HCT116 (cell line): ENCODE measurements at regions not wholly inside any gene's neighbourhood (a gene's known extent, or its start where the extent isn't known, plus 50 kb on each side); places are given as distances from the start of the nearest gene placed in this dataset.

Experiments used
- ATAC-seq: fragments of 200-7000 bp; cut with Tn5 transposase; 2 replicates; pipeline ENCODE4 v1.9.1; 2020; ENCODE audit warnings: mild to moderate bottlenecking, moderate library complexity
- BruUV-seq: library from RNA; stranded (reverse); fragments of 400-500 nt; replicated peaks from 2 replicates; lab custom pipeline; 2021; lab: Mats Ljungman, UMichigan
- CTCF ChIA-PET: fragments of 300-600 bp; sonication (Branson Sonifier 250); formaldehyde crosslinking; loops from one replicate; lab custom pipeline; 2021; ENCODE audit warnings: antibody characterized with exemption; lab: Charles Lee
- POLR2A ChIA-PET: fragments of 300-600, 350-600 bp; sonication (Branson Sonifier 250); formaldehyde crosslinking; loops from one replicate; lab custom pipeline; 2021; ENCODE audit warnings: antibody characterized with exemption; lab: Charles Lee
- RAD21 ChIA-PET, 2 experiments: fragments of 300-600 bp; sonication (Branson Sonifier 250); formaldehyde crosslinking; loops; one replicate each; lab custom pipeline; 2023; ENCODE audit warnings: low total read pairs in 2 of 2; ENCODE audit not compliant: uncharacterized antibody in 2 of 2, unreplicated experiment in 2 of 2, low non-redundant PET in 1 of 2; lab: Charles Lee
- DNase-seq: peaks from one replicate; pipeline ENCODE4 v3.0.0-alpha.2; 2010; ENCODE audit warnings: low read depth, low spot score
- H2AFZ ChIP-seq: fragments of 200-600 bp; shearing (Covaris generic), sonication (generic); 2 replicates; pipeline ENCODE4 v1.6.1; 2017; ENCODE audit warnings: low read depth, mixed run types, mixed read lengths, antibody characterized with exemption, low read length; ENCODE audit not compliant: poor library complexity, severe bottlenecking
- H3K27ac ChIP-seq: 2 replicates; pipeline ENCODE4 v1.5.1; 2012; ENCODE audit warnings: low read depth, low read length
- H3K27me3 ChIP-seq: fragments of 200-600 bp; sonication (generic); 2 replicates; pipeline ENCODE4 v1.6.1; 2016; ENCODE audit warnings: mixed run types, low read length, mixed read lengths; ENCODE audit not compliant: insufficient read depth
- H3K36me3 ChIP-seq, 2 experiments: fragments of 200-500 bp in 1 of 2; fragments of 200-600 bp in 1 of 2; sonication (Bioruptor generic) in 1 of 2; sonication (generic) in 1 of 2; 2 replicates each; pipeline versions ENCODE4 v1.5.1 to v1.6.1; 2014 to 2016; ENCODE audit warnings: low read length in 2 of 2, inconsistent platforms in 1 of 2, mixed read lengths in 1 of 2, mixed run types in 1 of 2; ENCODE audit not compliant: insufficient read depth in 2 of 2, control insufficient read depth in 1 of 2
- H3K4me1 ChIP-seq, 2 experiments: fragments of 200-600 bp in 1 of 2; sonication (generic) in 1 of 2; 2 replicates each; pipeline versions ENCODE4 v1.5.1 to v1.6.1; 2012 to 2017; ENCODE audit warnings: low read length in 2 of 2, inconsistent platforms in 1 of 2, mild to moderate bottlenecking in 1 of 2, mixed read lengths in 1 of 2, mixed run types in 1 of 2, moderate library complexity in 1 of 2; ENCODE audit not compliant: insufficient read depth in 2 of 2, control insufficient read depth in 1 of 2
- H3K4me2 ChIP-seq: fragments of 200-600 bp; sonication (generic); 2 replicates; pipeline ENCODE4 v1.6.1; 2017; ENCODE audit warnings: mixed run types, low read length, mixed read lengths
- H3K4me3 ChIP-seq, 2 experiments: fragments of 200-600 bp in 1 of 2; sonication (generic) in 1 of 2; replicated peaks in 1 of 2; 2 replicates each; pipeline ENCODE4 v1.5.1; 2011 to 2016; ENCODE audit warnings: low read length in 2 of 2, control low read depth in 1 of 2, low read depth in 1 of 2, mild to moderate bottlenecking in 1 of 2, mixed read lengths in 1 of 2, mixed run types in 1 of 2
- H3K79me2 ChIP-seq: fragments of 200-600 bp; sonication (generic); 2 replicates; pipeline ENCODE4 v1.6.1; 2017; ENCODE audit warnings: mild to moderate bottlenecking, mixed run types, low read length, moderate library complexity, mixed read lengths; ENCODE audit not compliant: insufficient read depth
- H3K9ac ChIP-seq: fragments of 200-600 bp; sonication (generic); 2 replicates; pipeline ENCODE4 v1.6.1; 2016; ENCODE audit warnings: low read length, mixed read lengths
- H3K9me2 ChIP-seq: fragments of 200-600 bp; sonication (generic), shearing (Covaris generic); 2 replicates; pipeline ENCODE4 v1.6.1; 2017; ENCODE audit warnings: mixed run types, mild to moderate bottlenecking, moderate library complexity; ENCODE audit not compliant: insufficient read depth
- H3K9me3 ChIP-seq, 2 experiments: fragments of 200-500 bp in 1 of 2; fragments of 200-600 bp in 1 of 2; sonication (Bioruptor generic) in 1 of 2; sonication (generic) in 1 of 2; 2 replicates each; pipeline ENCODE4 v1.6.1; 2014 to 2017; ENCODE audit warnings: low read length in 2 of 2, mixed read lengths in 2 of 2, inconsistent platforms in 1 of 2, low read depth in 1 of 2, mild to moderate bottlenecking in 1 of 2, mixed run types in 1 of 2, moderate library complexity in 1 of 2; ENCODE audit not compliant: control insufficient read depth in 1 of 2, insufficient read depth in 1 of 2
- H4K20me1 ChIP-seq: fragments of 200-600 bp; sonication (generic), shearing (Covaris generic); 2 replicates; pipeline ENCODE4 v1.6.1; 2017; ENCODE audit warnings: mixed run types, mild to moderate bottlenecking, moderate library complexity; ENCODE audit not compliant: insufficient read depth
- ELF1 ChIP-seq: IDR thresholded peaks from 2 replicates; pipeline ENCODE4 v1.6.1; 2012; ENCODE audit warnings: low read depth, borderline replicate concordance
- FOSL1 ChIP-seq: IDR thresholded peaks from 2 replicates; pipeline ENCODE4 v1.6.1; 2012; ENCODE audit warnings: low read depth
- JUND ChIP-seq: IDR thresholded peaks from 2 replicates; pipeline ENCODE4 v1.6.1; 2012
- RAD21 ChIP-seq: IDR thresholded peaks from 2 replicates; pipeline ENCODE4 v1.6.1; 2012; ENCODE audit warnings: low read depth, mild to moderate bottlenecking
- YY1 ChIP-seq: IDR thresholded peaks from 2 replicates; pipeline ENCODE4 v1.6.1; 2011; ENCODE audit warnings: low read length, low read depth, moderate library complexity, mild to moderate bottlenecking; ENCODE audit not compliant: insufficient replicate concordance; ENCODE audit errors: extremely low read depth
- ZFX ChIP-seq: fragments of 450-650 bp; IDR thresholded peaks from 2 replicates; pipeline ENCODE4 v1.6.1; 2017
- ZNF274 ChIP-seq: fragments of 200-500 bp; sonication (Bioruptor generic); IDR thresholded peaks from 2 replicates; pipeline ENCODE4 v1.6.1; 2014; ENCODE audit warnings: mild to moderate bottlenecking, low read depth, low read length, inconsistent platforms
- intact Hi-C: fragments of 100-400 bp; cut with micrococcal nuclease; formaldehyde crosslinking; loops from 2 replicates; pipeline ENCODE4 v1.10.0; 2022
- TF ChIP-seq, protein P1 (sequence below): IDR thresholded peaks from 2 replicates; pipeline ENCODE4 v1.6.1; 2012
- TF ChIP-seq, protein P2 (sequence below), 3 experiments: fragments of 200-600 bp in 1 of 3; sonication (generic) in 1 of 3; IDR thresholded peaks in 2 of 3; conservative IDR thresholded peaks in 1 of 3; 2 replicates each; pipeline ENCODE4 v1.5.1; 2012 to 2017; ENCODE audit warnings: low read depth in 2 of 3, low read length in 2 of 3, antibody characterized with exemption in 1 of 3, borderline replicate concordance in 1 of 3, control low read depth in 1 of 3, mild to moderate bottlenecking in 1 of 3, mixed read lengths in 1 of 3, mixed run types in 1 of 3, moderate library complexity in 1 of 3; ENCODE audit not compliant: insufficient read depth in 1 of 3
- TF ChIP-seq, protein P3 (sequence below): IDR thresholded peaks from 2 replicates; pipeline ENCODE4 v1.6.1; 2011; ENCODE audit warnings: mild to moderate bottlenecking, low read length, moderate library complexity; ENCODE audit not compliant: insufficient replicate concordance; ENCODE audit errors: extremely low read depth
- TF ChIP-seq, protein P4 (sequence below): IDR thresholded peaks from 2 replicates; pipeline ENCODE4 v1.6.1; 2012

DNA sequence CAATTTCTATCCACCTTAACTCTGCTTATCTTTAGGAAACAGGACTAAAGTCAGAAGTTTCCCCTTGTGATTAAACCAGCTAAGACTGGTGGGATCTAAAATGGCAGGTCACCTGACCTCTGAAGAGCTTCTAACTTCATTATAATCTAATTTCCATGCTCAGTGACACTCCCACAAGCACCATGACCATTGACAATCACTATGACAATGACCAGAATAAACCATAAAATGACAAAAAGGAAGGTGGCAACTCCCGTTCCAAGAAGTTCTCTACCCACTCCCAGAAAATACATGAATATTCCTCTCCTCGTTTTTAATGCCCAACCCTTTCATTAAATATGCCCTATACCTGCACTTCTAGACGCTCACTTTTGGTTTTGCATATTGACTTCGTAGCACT, 471.2 kb upstream of the CCDC54 start:
- Histone ChIP-seq H3K9me2 (no peaks in the 10 kb centered on the region), H3K27ac (no peak overlapping the region), H3K79me2 (no peaks in the 10 kb centered on the region), H4K20me1 (no peaks in the 10 kb centered on the region), H3K4me3 (no peak overlapping the region), H3K27me3 (no peaks in the 10 kb centered on the region), H3K4me1 (no peaks in the 10 kb centered on the region), H2AFZ (no peak overlapping the region), H3K9me3 (no peaks in the 10 kb centered on the region; a peak in 1 of 4 replicates), H3K4me2 (no peak overlapping the region), H3K9ac (no peak overlapping the region), H3K36me3 (no peaks in the 10 kb centered on the region)
- TF ChIP-seq, protein P1, sequence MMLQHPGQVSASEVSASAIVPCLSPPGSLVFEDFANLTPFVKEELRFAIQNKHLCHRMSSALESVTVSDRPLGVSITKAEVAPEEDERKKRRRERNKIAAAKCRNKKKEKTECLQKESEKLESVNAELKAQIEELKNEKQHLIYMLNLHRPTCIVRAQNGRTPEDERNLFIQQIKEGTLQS: no peak
- TF ChIP-seq RAD21 (no peak), ELF1 (no peak), JUND (no peak), FOSL1 (no peak), YY1 (no peak), ZFX (no peak), ZNF274 (no peak)
- TF ChIP-seq, protein P2, sequence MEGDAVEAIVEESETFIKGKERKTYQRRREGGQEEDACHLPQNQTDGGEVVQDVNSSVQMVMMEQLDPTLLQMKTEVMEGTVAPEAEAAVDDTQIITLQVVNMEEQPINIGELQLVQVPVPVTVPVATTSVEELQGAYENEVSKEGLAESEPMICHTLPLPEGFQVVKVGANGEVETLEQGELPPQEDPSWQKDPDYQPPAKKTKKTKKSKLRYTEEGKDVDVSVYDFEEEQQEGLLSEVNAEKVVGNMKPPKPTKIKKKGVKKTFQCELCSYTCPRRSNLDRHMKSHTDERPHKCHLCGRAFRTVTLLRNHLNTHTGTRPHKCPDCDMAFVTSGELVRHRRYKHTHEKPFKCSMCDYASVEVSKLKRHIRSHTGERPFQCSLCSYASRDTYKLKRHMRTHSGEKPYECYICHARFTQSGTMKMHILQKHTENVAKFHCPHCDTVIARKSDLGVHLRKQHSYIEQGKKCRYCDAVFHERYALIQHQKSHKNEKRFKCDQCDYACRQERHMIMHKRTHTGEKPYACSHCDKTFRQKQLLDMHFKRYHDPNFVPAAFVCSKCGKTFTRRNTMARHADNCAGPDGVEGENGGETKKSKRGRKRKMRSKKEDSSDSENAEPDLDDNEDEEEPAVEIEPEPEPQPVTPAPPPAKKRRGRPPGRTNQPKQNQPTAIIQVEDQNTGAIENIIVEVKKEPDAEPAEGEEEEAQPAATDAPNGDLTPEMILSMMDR (IDR thresholded peaks at IDR 0.05 in 2 of 3, conservative IDR thresholded peaks at IDR 0.05 in 1 of 3; ENCODE audit: borderline replicate concordance in 1 of 3, insufficient read depth in 1 of 3, low read depth in 2 of 3, low read length in 2 of 3): no peak
- TF ChIP-seq, protein P3, sequence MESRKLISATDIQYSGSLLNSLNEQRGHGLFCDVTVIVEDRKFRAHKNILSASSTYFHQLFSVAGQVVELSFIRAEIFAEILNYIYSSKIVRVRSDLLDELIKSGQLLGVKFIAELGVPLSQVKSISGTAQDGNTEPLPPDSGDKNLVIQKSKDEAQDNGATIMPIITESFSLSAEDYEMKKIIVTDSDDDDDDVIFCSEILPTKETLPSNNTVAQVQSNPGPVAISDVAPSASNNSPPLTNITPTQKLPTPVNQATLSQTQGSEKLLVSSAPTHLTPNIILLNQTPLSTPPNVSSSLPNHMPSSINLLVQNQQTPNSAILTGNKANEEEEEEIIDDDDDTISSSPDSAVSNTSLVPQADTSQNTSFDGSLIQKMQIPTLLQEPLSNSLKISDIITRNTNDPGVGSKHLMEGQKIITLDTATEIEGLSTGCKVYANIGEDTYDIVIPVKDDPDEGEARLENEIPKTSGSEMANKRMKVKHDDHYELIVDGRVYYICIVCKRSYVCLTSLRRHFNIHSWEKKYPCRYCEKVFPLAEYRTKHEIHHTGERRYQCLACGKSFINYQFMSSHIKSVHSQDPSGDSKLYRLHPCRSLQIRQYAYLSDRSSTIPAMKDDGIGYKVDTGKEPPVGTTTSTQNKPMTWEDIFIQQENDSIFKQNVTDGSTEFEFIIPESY: no peak
- TF ChIP-seq, protein P4, sequence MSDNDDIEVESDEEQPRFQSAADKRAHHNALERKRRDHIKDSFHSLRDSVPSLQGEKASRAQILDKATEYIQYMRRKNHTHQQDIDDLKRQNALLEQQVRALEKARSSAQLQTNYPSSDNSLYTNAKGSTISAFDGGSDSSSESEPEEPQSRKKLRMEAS: no peak
- DNase-seq (no peak), ATAC-seq (no peak)
- ChIA-PET RAD21 (no interaction called here), CTCF (no interaction called here), POLR2A (no interaction called here)
- intact Hi-C loops: no loop called here
- BruUV-seq: no TSS peak
